ENCODE measurements at regions not wholly inside any gene's neighbourhood (a gene's known extent, or its start where the extent isn't known, plus 50 kb on each side); places are given as distances from the start of the nearest gene placed in this dataset.
"Not testable (repeated sequence)": the region's sequence is repeated elsewhere in the genome, so short reads cannot be mapped to it uniquely, and the experiment has no call there.

- not testable (repeated sequence) for TF ChIP-seq CTCF (conservative IDR thresholded peaks at IDR 0.05); EZH2 (IDR thresholded peaks at IDR 0.05; ENCODE audit: low read depth)
These were observed 668.6 kb upstream of the NEGR1 start for GRCh38 chr1:72950900-72951299.

All from PC-9 (cell line).